ENCODE measurements at regions not wholly inside any gene's neighbourhood (a gene's known extent, or its start where the extent isn't known, plus 50 kb on each side); places are given as distances from the start of the nearest gene placed in this dataset.

GRCh38 chr2:129734343-129735034 lies 245.0 kb upstream of the RAB6C start:
- in situ Hi-C loops (cut with MboI; ENCODE audit: low sequenced_read_pairs in 4 of 4), result no loop called here
- DNase-seq (no peak), ATAC-seq (no peak)
- H3K27me3 ChIP-seq, result no peaks in the 10 kb centered on the region
- TF ChIP-seq POLR2A (IDR thresholded peaks at IDR 0.05) (no peak), CTCF (IDR thresholded peaks at IDR 0.05 in 4 of 5, conservative IDR thresholded peaks at IDR 0.05 in 1 of 5) (no peak)
- no peaks in the 10 kb centered on the region for H3K36me3 ChIP-seq
- H3K9me3 ChIP-seq, result no peaks in the 10 kb centered on the region
- intact Hi-C loops (cut with DNase I; ENCODE audit: low total_unique reads), result no loop called here
- no peak overlapping the region for H3K27ac ChIP-seq
- H3K4me1 ChIP-seq, result no peaks in the 10 kb centered on the region
- no peak overlapping the region for H3K4me3 ChIP-seq

- TF ChIP-seq POLR2A (IDR thresholded peaks at IDR 0.05), result no peak
- no peak for TF ChIP-seq CTCF (IDR thresholded peaks at IDR 0.05 in 4 of 5, conservative IDR thresholded peaks at IDR 0.05 in 1 of 5)
- Histone ChIP-seq H3K4me3 (no peak overlapping the region), H3K9me3 (no peaks in the 10 kb centered on the region), H3K27ac (no peak overlapping the region), H3K27me3 (no peaks in the 10 kb centered on the region), H3K36me3 (no peaks in the 10 kb centered on the region), H3K4me1 (no peaks in the 10 kb centered on the region)
- no peak for ATAC-seq
- intact Hi-C loops (cut with DNase I; ENCODE audit: low total_unique reads), result no loop called here
- DNase-seq, result no peak
- in situ Hi-C loops (cut with MboI; ENCODE audit: low sequenced_read_pairs in 4 of 4), result no loop called here
These were observed 243.9 kb upstream of the RAB6C start for GRCh38 chr2:129735576-129735975.

- no peak overlapping the region for H3K4me3 ChIP-seq
- intact Hi-C loops (cut with DNase I; ENCODE audit: low total_unique reads), result no loop called here
- in situ Hi-C loops (cut with MboI; ENCODE audit: low sequenced_read_pairs in 4 of 4), result no loop called here
- no peak for TF ChIP-seq CTCF (IDR thresholded peaks at IDR 0.05 in 4 of 5, conservative IDR thresholded peaks at IDR 0.05 in 1 of 5)
- TF ChIP-seq POLR2A (IDR thresholded peaks at IDR 0.05), result no peak
- H3K4me1 ChIP-seq, result no peaks in the 10 kb centered on the region
- ATAC-seq (no peak), DNase-seq (no peak)
- no peaks in the 10 kb centered on the region for H3K9me3 ChIP-seq
- H3K27me3 ChIP-seq, result no peaks in the 10 kb centered on the region
- no peak overlapping the region for H3K27ac ChIP-seq
- H3K36me3 ChIP-seq, result no peaks in the 10 kb centered on the region
These were observed 241.6 kb upstream of the RAB6C start for GRCh38 chr2:129737660-129738527.

- no peaks in the 10 kb centered on the region for H3K27me3 ChIP-seq
- ATAC-seq (no peak), DNase-seq (no peak)
- no peaks in the 10 kb centered on the region for H3K36me3 ChIP-seq
- TF ChIP-seq CTCF (IDR thresholded peaks at IDR 0.05 in 4 of 5, conservative IDR thresholded peaks at IDR 0.05 in 1 of 5), result no peak
- TF ChIP-seq POLR2A (IDR thresholded peaks at IDR 0.05), result no peak
- H3K4me3 ChIP-seq, result no peak overlapping the region
- no peaks in the 10 kb centered on the region for H3K4me1 ChIP-seq
- in situ Hi-C loops (cut with MboI; ENCODE audit: low sequenced_read_pairs in 4 of 4) (no loop called here), intact Hi-C loops (cut with DNase I; ENCODE audit: low total_unique reads) (no loop called here)
- no peak overlapping the region for H3K27ac ChIP-seq
- no peaks in the 10 kb centered on the region for H3K9me3 ChIP-seq
These were observed 240.7 kb upstream of the RAB6C start for GRCh38 chr2:129738799-129739198.
